LNCaP clone FGC (cell line): ENCODE measurements at regions not wholly inside any gene's neighbourhood (a gene's known extent, or its start where the extent isn't known, plus 50 kb on each side); places are given as distances from the start of the nearest gene placed in this dataset.

ENCODE experiments used
- DNase-seq: peaks from one replicate; pipeline ENCODE4 v3.0.0-alpha.2; 2011; ENCODE audit warnings: low read depth
- H3K4me3 ChIP-seq: 2 replicates; pipeline ENCODE4 v1.5.1; 2011; ENCODE audit warnings: mild to moderate bottlenecking, low read depth, low read length, control low read depth
- TF ChIP-seq, protein P1 (sequence below): IDR thresholded peaks from 2 replicates; pipeline ENCODE4 v1.5.1; 2012; ENCODE audit warnings: mild to moderate bottlenecking; ENCODE audit not compliant: control insufficient read depth, insufficient read depth; ENCODE audit errors: extremely low read depth

DNA sequence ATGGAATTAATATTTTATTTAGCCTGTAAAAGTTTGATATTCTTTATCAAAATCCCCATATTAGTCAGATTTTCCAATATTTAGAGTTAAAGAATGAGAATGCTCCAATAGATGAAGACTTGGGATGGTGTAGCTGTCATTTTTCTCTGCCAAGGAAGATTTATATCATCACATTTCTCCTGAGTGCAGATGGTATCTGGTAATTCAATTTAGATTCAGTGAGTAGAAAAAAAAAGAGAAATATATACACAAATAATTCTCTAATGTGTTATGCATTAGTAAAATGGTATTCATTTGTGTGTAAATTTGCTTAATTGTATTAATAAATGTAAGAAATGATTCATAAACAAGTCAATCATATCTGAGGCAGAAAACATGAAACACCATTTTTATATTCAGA, 1508.7 kb upstream of the PCDH20 start:
- TF ChIP-seq, protein P1, sequence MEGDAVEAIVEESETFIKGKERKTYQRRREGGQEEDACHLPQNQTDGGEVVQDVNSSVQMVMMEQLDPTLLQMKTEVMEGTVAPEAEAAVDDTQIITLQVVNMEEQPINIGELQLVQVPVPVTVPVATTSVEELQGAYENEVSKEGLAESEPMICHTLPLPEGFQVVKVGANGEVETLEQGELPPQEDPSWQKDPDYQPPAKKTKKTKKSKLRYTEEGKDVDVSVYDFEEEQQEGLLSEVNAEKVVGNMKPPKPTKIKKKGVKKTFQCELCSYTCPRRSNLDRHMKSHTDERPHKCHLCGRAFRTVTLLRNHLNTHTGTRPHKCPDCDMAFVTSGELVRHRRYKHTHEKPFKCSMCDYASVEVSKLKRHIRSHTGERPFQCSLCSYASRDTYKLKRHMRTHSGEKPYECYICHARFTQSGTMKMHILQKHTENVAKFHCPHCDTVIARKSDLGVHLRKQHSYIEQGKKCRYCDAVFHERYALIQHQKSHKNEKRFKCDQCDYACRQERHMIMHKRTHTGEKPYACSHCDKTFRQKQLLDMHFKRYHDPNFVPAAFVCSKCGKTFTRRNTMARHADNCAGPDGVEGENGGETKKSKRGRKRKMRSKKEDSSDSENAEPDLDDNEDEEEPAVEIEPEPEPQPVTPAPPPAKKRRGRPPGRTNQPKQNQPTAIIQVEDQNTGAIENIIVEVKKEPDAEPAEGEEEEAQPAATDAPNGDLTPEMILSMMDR: no peak
- no peak for DNase-seq
- no peak overlapping the region for H3K4me3 ChIP-seq

- DNase-seq: no peak
- TF ChIP-seq, protein P1: no peak
- no peak overlapping the region for H3K4me3 ChIP-seq
Observed at GRCh38 chr13:62920159-62920558, 1504.5 kb upstream of the PCDH20 start.

- TF ChIP-seq, protein P1: no peak
- no peak overlapping the region for H3K4me3 ChIP-seq
- DNase-seq: no peak
Observed at GRCh38 chr13:62919491-62919890, 1503.8 kb upstream of the PCDH20 start.

DNA sequence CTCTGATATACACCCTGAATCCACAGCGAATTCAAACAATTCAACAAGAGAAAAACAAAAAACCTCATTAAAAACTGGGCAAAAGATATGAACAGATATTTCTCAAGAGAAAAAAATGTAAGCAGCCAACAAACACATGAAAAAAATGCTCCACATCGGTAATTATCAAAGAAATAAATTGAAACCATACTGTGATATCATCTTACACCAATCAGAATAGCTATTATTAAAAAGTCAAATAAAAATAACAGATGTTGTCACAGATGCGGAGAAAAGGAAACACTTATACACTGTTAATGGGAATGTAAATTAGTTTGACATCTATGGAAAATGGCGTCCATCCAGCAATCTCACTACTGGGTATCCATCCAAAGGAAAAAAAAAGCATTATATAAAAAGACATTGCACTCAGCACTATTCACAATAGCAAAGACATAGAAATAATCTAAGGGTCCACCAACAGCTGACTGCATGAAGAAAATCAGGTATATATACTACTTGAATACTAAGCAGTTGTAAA, 1495.0 kb upstream of the PCDH20 start:
- H3K4me3 ChIP-seq: no peak overlapping the region
- DNase-seq: no peak
- TF ChIP-seq, protein P1: no peak

- TF ChIP-seq, protein P1: no peak
- no peak for DNase-seq
- H3K4me3 ChIP-seq: no peak overlapping the region
Observed at GRCh38 chr13:62908321-62908720, 1492.7 kb upstream of the PCDH20 start.

GRCh38 chr13:62906896-62907295, 1491.2 kb upstream of the PCDH20 start:
- no peak overlapping the region for H3K4me3 ChIP-seq
- no peak for DNase-seq
- TF ChIP-seq, protein P1: no peak

DNA sequence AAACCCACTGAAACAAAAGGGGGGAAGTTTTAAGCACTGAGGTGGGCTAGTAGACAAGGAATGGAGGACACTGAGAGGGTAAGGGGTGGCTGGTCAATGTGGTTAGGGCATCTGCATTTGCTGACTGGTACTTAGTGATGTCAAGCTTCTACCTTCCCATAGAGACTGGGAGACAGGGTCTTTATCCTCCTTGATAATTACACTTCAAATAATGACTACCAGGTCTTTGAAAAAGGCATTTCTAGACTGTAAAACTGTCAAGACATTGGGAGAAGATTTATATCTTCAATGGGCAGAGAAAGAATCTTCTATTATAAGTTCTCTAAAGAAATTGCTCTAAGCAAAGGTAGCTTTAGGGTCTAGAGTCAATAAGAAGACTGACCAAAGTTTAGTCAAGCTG, 1490.8 kb upstream of the PCDH20 start:
- H3K4me3 ChIP-seq: no peak overlapping the region
- TF ChIP-seq, protein P1: no peak
- DNase-seq: no peak
